ENCODE measurements at regions not wholly inside any gene's neighbourhood (a gene's known extent, or its start where the extent isn't known, plus 50 kb on each side); places are given as distances from the start of the nearest gene placed in this dataset.

DNA sequence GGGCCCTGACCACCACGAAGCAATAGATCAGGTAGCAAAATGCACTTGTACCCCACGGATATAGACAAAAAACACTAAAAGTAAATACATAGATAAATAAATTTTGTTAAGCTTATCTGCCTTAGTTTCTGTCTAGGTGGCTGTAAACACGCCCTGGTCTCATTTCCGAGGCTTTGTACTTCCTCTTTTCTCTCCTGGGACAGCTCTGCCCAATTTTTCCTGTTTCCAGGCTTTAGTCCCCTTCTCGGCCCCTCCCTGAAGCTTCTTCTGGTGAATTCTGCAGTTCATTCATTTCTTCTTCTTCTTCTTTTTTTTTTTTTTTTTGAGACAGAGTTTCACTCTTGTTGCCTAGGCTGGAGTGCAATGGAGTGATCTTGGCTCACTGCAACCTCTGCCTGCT is 73.4 kb upstream of the STOX2 start:
- no TSS peak for BruUV-seq (replicated peaks)
- no peak for ATAC-seq (ENCODE audit: low read depth)
- no peak overlapping the region for H2BK120ac ChIP-seq (ENCODE audit: low read depth, low read length)
- H4K20me1 ChIP-seq (ENCODE audit: insufficient read depth, low read length), result no peaks in the 10 kb centered on the region
- WGBS, 2 experiments (ENCODE audit: extremely low coverage in 2 of 2, insufficient read length in 1 of 2), result 63% methylated on average over 2 of the region's 5 CpGs; no CpG with 5 or more reads in 1 of the 2 experiments
- H2BK15ac ChIP-seq (ENCODE audit: low read depth, low read length), result no peak overlapping the region
- no peak for DNase-seq
- H2AK9ac ChIP-seq (replicated peaks; ENCODE audit: low read depth, low read length, poor library complexity), result no peak overlapping the region
- TF ChIP-seq MAFK (IDR thresholded peaks at IDR 0.05; ENCODE audit: low read depth, low read length), result no peak
- TF ChIP-seq POLR2A (IDR thresholded peaks at IDR 0.05; ENCODE audit: low read depth, low read length), result no peak
- no peak for TF ChIP-seq CHD1 (IDR thresholded peaks at IDR 0.05; ENCODE audit: low read depth, low read length)
- TF ChIP-seq, protein P1, sequence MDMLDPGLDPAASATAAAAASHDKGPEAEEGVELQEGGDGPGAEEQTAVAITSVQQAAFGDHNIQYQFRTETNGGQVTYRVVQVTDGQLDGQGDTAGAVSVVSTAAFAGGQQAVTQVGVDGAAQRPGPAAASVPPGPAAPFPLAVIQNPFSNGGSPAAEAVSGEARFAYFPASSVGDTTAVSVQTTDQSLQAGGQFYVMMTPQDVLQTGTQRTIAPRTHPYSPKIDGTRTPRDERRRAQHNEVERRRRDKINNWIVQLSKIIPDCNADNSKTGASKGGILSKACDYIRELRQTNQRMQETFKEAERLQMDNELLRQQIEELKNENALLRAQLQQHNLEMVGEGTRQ (IDR thresholded peaks at IDR 0.05; ENCODE audit: low read depth, low read length), result no peak
- TF ChIP-seq RFX5 (IDR thresholded peaks at IDR 0.05; ENCODE audit: low read depth, low read length), result no peak
- TF ChIP-seq RCOR1 (IDR thresholded peaks at IDR 0.05; ENCODE audit: insufficient replicate concordance, low read length), result no peak
- no peak for TF ChIP-seq FOS (IDR thresholded peaks at IDR 0.05; ENCODE audit: low read depth, low read length)
- TF ChIP-seq, protein P2, sequence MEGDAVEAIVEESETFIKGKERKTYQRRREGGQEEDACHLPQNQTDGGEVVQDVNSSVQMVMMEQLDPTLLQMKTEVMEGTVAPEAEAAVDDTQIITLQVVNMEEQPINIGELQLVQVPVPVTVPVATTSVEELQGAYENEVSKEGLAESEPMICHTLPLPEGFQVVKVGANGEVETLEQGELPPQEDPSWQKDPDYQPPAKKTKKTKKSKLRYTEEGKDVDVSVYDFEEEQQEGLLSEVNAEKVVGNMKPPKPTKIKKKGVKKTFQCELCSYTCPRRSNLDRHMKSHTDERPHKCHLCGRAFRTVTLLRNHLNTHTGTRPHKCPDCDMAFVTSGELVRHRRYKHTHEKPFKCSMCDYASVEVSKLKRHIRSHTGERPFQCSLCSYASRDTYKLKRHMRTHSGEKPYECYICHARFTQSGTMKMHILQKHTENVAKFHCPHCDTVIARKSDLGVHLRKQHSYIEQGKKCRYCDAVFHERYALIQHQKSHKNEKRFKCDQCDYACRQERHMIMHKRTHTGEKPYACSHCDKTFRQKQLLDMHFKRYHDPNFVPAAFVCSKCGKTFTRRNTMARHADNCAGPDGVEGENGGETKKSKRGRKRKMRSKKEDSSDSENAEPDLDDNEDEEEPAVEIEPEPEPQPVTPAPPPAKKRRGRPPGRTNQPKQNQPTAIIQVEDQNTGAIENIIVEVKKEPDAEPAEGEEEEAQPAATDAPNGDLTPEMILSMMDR (conservative IDR thresholded peaks at IDR 0.05; ENCODE audit: low read depth, low read length), result no peak
- TF ChIP-seq NFE2L2 (IDR thresholded peaks at IDR 0.05; ENCODE audit: low read depth, low read length), result no peak
- no peak for TF ChIP-seq MXI1 (IDR thresholded peaks at IDR 0.05; ENCODE audit: borderline replicate concordance, low read depth, low read length)
- no peak for TF ChIP-seq MAZ (IDR thresholded peaks at IDR 0.05; ENCODE audit: borderline replicate concordance, low read depth, low read length)
- no peak for TF ChIP-seq BHLHE40 (IDR thresholded peaks at IDR 0.05; ENCODE audit: low read depth, low read length)
- TF ChIP-seq SMC3 (IDR thresholded peaks at IDR 0.05; ENCODE audit: low read depth, low read length), result no peak
- TF ChIP-seq, protein P3, sequence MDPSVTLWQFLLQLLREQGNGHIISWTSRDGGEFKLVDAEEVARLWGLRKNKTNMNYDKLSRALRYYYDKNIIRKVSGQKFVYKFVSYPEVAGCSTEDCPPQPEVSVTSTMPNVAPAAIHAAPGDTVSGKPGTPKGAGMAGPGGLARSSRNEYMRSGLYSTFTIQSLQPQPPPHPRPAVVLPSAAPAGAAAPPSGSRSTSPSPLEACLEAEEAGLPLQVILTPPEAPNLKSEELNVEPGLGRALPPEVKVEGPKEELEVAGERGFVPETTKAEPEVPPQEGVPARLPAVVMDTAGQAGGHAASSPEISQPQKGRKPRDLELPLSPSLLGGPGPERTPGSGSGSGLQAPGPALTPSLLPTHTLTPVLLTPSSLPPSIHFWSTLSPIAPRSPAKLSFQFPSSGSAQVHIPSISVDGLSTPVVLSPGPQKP (IDR thresholded peaks at IDR 0.05; ENCODE audit: borderline replicate concordance, low read depth, low read length), result no peak
- no peak for TF ChIP-seq RAD21 (IDR thresholded peaks at IDR 0.05; ENCODE audit: low read length)
- TF ChIP-seq CEBPB (IDR thresholded peaks at IDR 0.05; ENCODE audit: low read depth, low read length), result no peak
- no peaks in the 10 kb centered on the region for H3K9me3 ChIP-seq (ENCODE audit: control insufficient read depth, insufficient read depth, low read length)
- no peak overlapping the region for H3K27ac ChIP-seq (ENCODE audit: insufficient read depth, low read length)
- H4K91ac ChIP-seq (ENCODE audit: insufficient read depth, low read depth, low read length), result no peak overlapping the region
- H3K4me1 ChIP-seq (ENCODE audit: control insufficient read depth, insufficient read depth, low read length), result no peaks in the 10 kb centered on the region
- H3K4me3 ChIP-seq (ENCODE audit: insufficient read depth, low read depth, low read length), result no peak overlapping the region
- H3K4me2 ChIP-seq (ENCODE audit: low read depth, low read length), result no peak overlapping the region
- no peak overlapping the region for H2AFZ ChIP-seq (replicated peaks; ENCODE audit: low read length, poor library complexity)
- no peak overlapping the region for H2BK5ac ChIP-seq (ENCODE audit: low read depth, low read length, poor library complexity, severe bottlenecking)
- intact Hi-C loops (cut with micrococcal nuclease), result no loop called here
- no peak overlapping the region for H3K14ac ChIP-seq (replicated peaks; ENCODE audit: low read depth, low read length)
- no peak overlapping the region for H2AK5ac ChIP-seq (ENCODE audit: low read depth, low read length)
- H3K9ac ChIP-seq (ENCODE audit: low read depth, low read length), result no peak overlapping the region
- H3K18ac ChIP-seq (ENCODE audit: low read depth, low read length), result no peak overlapping the region
- POLR2A ChIA-PET (ENCODE audit: unreplicated experiment), result no interaction called here
- H2BK20ac ChIP-seq (ENCODE audit: low read depth, low read length), result no peak overlapping the region
- H3K9me1 ChIP-seq (ENCODE audit: insufficient read depth, low read length), result no peaks in the 10 kb centered on the region
- no peak overlapping the region for H4K8ac ChIP-seq (ENCODE audit: low read depth in 2 of 2, low read length in 2 of 2)
- H3K79me1 ChIP-seq (ENCODE audit: low read depth in 1 of 2, low read length in 2 of 2), result no peaks in the 10 kb centered on the region
- dilution Hi-C loops (cut with HindIII; ENCODE audit: low sequenced_read_pairs, unreplicated experiment), result no loop called here
- H3K4ac ChIP-seq (ENCODE audit: low read depth, low read length), result no peak overlapping the region
- H4K5ac ChIP-seq (ENCODE audit: low read depth, low read length), result no peak overlapping the region
- peaks cover 2% of the 10 kb centered on the region; the same call in 1 of the 2 replicates for H3K27me3 ChIP-seq (ENCODE audit: control insufficient read depth, insufficient read depth, low read length)
- H3K56ac ChIP-seq (ENCODE audit: extremely low read depth, insufficient read depth, low read length), result no peak overlapping the region
- CTCF ChIA-PET, result interaction anchor here (0.7 kb wide), 1 partner anchor 143 kb away, joined by 3 read pairs; no protein-coding TSS in a partner anchor
- H3K36me3 ChIP-seq (ENCODE audit: control insufficient read depth, insufficient read depth, low read length), result no peaks in the 10 kb centered on the region
- H3K23ac ChIP-seq (ENCODE audit: low read depth, low read length), result no peak overlapping the region
- in situ Hi-C loops (cut with MboI; ENCODE audit: low sequenced_read_pairs), result no loop called here
